Esophagus muscularis mucosa (tissue), 4 donors: ENCODE measurements at regions not wholly inside any gene's neighbourhood (a gene's known extent, or its start where the extent isn't known, plus 50 kb on each side); places are given as distances from the start of the nearest gene placed in this dataset.

Source experiments
- CTCF ChIP-seq, 3 experiments: fragments of 200-600 bp in 2 of 3; fragments of 450-650 bp in 1 of 3; sonication (generic) in 2 of 3; IDR thresholded peaks; one replicate each; pipeline ENCODE4 v1.5.1; 2017 to 2019; ENCODE audit warnings: antibody characterized with exemption in 3 of 3, mild to moderate bottlenecking in 2 of 3, moderate library complexity in 1 of 3
- EP300 ChIP-seq: sonication (generic); formaldehyde crosslinking; IDR thresholded peaks from one replicate; pipeline ENCODE4 v1.6.1; 2017; ENCODE audit warnings: antibody characterized with exemption
- POLR2A ChIP-seq: fragments of 450-650 bp; IDR thresholded peaks from one replicate; pipeline ENCODE4 v1.6.1; 2017; ENCODE audit warnings: antibody characterized with exemption, moderate library complexity, mild to moderate bottlenecking, low read depth

GRCh38 chr4:124266721-124267120 is 445.8 kb downstream of the ANKRD50 start:
- TF ChIP-seq CTCF (IDR thresholded peaks at IDR 0.05) = no peak
- no peak for TF ChIP-seq EP300
- no peak for TF ChIP-seq POLR2A
